ENCODE measurements at regions not wholly inside any gene's neighbourhood (a gene's known extent, or its start where the extent isn't known, plus 50 kb on each side); places are given as distances from the start of the nearest gene placed in this dataset.

DNA sequence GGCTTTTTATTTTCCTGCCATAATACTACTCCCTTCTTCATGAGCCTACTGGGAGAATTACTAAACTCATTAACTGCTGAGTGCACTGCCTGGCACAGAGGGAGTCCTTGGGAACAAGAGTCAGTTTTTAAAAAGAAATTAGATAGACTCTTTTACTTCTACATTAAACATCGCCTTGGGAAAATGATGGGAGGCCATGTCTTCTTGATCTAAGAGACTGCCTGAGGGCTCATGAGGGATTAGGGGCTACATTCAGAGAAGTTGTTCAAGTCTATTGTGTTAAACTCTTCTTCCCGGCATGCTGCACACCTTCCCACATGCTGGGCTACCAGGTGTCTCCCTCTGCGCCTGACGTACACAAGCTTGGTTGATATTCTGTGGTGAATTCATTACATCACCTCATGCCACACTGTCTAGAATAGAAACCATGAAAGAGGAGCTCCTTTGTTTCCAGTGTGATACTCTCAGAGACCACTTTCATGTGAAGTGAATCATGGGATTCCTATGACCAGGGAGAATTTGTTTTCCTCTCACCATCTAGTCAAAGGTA lies 1422.3 kb downstream of the AACS start:
- Histone ChIP-seq H3K4me3 (ENCODE audit: low read length) (no peak overlapping the region), H4K20me1 (ENCODE audit: insufficient read depth) (no peaks in the 10 kb centered on the region), H3K27me3 (ENCODE audit: insufficient read depth, low read depth, low read length) (no peaks in the 10 kb centered on the region), H3K79me2 (replicated peaks; ENCODE audit: insufficient read depth, low read length) (no peaks in the 10 kb centered on the region), H3K36me3 (ENCODE audit: insufficient read depth, low read length) (no peaks in the 10 kb centered on the region), H3K9me2 (ENCODE audit: insufficient read depth, low read length) (no peaks in the 10 kb centered on the region), H3K9me3 (ENCODE audit: low read length) (no peaks in the 10 kb centered on the region), H2AFZ (ENCODE audit: low read depth, low read length) (no peak overlapping the region), H3K4me2 (ENCODE audit: low read length) (no peak overlapping the region), H3K27ac (ENCODE audit: low read length) (no peak overlapping the region), H3F3A (ENCODE audit: insufficient read depth, low read length, poor library complexity, severe bottlenecking) (no peaks in the 10 kb centered on the region), H3K9ac (ENCODE audit: low read length) (no peak overlapping the region)
- TF ChIP-seq POLR2AphosphoS5 (IDR thresholded peaks at IDR 0.05) (no peak), EZH2 (IDR thresholded peaks at IDR 0.05; ENCODE audit: borderline replicate concordance, insufficient read depth, low read length, poor library complexity, severe bottlenecking) (no peak), SMC3 (conservative IDR thresholded peaks at IDR 0.05; ENCODE audit: poor library complexity) (no peak), EP300 (conservative IDR thresholded peaks at IDR 0.05; ENCODE audit: poor library complexity, severe bottlenecking) (no peak), MXI1 (conservative IDR thresholded peaks at IDR 0.05; ENCODE audit: poor library complexity, severe bottlenecking) (no peak), TAF1 (IDR thresholded peaks at IDR 0.05; ENCODE audit: low read depth) (no peak), RAD21 (conservative IDR thresholded peaks at IDR 0.05) (no peak)
- TF ChIP-seq, protein P1, sequence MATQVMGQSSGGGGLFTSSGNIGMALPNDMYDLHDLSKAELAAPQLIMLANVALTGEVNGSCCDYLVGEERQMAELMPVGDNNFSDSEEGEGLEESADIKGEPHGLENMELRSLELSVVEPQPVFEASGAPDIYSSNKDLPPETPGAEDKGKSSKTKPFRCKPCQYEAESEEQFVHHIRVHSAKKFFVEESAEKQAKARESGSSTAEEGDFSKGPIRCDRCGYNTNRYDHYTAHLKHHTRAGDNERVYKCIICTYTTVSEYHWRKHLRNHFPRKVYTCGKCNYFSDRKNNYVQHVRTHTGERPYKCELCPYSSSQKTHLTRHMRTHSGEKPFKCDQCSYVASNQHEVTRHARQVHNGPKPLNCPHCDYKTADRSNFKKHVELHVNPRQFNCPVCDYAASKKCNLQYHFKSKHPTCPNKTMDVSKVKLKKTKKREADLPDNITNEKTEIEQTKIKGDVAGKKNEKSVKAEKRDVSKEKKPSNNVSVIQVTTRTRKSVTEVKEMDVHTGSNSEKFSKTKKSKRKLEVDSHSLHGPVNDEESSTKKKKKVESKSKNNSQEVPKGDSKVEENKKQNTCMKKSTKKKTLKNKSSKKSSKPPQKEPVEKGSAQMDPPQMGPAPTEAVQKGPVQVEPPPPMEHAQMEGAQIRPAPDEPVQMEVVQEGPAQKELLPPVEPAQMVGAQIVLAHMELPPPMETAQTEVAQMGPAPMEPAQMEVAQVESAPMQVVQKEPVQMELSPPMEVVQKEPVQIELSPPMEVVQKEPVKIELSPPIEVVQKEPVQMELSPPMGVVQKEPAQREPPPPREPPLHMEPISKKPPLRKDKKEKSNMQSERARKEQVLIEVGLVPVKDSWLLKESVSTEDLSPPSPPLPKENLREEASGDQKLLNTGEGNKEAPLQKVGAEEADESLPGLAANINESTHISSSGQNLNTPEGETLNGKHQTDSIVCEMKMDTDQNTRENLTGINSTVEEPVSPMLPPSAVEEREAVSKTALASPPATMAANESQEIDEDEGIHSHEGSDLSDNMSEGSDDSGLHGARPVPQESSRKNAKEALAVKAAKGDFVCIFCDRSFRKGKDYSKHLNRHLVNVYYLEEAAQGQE (IDR thresholded peaks at IDR 0.05; ENCODE audit: borderline replicate concordance) = no peak
- TF ChIP-seq, protein P2, sequence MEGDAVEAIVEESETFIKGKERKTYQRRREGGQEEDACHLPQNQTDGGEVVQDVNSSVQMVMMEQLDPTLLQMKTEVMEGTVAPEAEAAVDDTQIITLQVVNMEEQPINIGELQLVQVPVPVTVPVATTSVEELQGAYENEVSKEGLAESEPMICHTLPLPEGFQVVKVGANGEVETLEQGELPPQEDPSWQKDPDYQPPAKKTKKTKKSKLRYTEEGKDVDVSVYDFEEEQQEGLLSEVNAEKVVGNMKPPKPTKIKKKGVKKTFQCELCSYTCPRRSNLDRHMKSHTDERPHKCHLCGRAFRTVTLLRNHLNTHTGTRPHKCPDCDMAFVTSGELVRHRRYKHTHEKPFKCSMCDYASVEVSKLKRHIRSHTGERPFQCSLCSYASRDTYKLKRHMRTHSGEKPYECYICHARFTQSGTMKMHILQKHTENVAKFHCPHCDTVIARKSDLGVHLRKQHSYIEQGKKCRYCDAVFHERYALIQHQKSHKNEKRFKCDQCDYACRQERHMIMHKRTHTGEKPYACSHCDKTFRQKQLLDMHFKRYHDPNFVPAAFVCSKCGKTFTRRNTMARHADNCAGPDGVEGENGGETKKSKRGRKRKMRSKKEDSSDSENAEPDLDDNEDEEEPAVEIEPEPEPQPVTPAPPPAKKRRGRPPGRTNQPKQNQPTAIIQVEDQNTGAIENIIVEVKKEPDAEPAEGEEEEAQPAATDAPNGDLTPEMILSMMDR (IDR thresholded peaks at IDR 0.05; ENCODE audit: poor library complexity, severe bottlenecking) = no peak

DNA sequence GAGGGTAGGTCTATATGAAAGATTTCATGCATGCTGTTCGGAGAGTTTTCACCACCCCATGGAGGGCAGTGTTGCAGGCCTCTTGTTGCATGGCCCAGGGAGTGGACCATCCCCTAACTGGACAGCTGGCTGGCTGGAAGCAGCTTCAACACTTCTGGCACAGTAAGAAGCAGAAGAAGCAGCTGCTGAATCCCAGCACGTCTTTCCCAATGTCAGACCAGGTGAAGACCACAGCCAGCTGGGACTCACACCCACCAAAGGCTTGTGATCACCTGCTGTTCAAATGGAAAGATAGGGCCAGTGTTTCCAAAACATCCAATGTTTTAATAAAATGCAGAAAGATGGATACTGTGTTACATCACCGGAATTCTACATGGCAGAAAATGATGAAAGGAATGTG lies 1423.6 kb downstream of the AACS start:
- H3K4me2 ChIP-seq (ENCODE audit: low read length) = no peak overlapping the region
- H3K4me3 ChIP-seq (ENCODE audit: low read length) = no peak overlapping the region
- no peak overlapping the region for H3K27ac ChIP-seq (ENCODE audit: low read length)
- no peak overlapping the region for H2AFZ ChIP-seq (ENCODE audit: low read depth, low read length)
- H4K20me1 ChIP-seq (ENCODE audit: insufficient read depth) = no peaks in the 10 kb centered on the region
- H3K36me3 ChIP-seq (ENCODE audit: insufficient read depth, low read length) = no peaks in the 10 kb centered on the region
- no peaks in the 10 kb centered on the region for H3K9me3 ChIP-seq (ENCODE audit: low read length)
- H3K9ac ChIP-seq (ENCODE audit: low read length) = no peak overlapping the region
- H3K79me2 ChIP-seq (replicated peaks; ENCODE audit: insufficient read depth, low read length) = no peaks in the 10 kb centered on the region
- no peaks in the 10 kb centered on the region for H3K9me2 ChIP-seq (ENCODE audit: insufficient read depth, low read length)
- H3F3A ChIP-seq (ENCODE audit: insufficient read depth, low read length, poor library complexity, severe bottlenecking) = no peaks in the 10 kb centered on the region
- no peaks in the 10 kb centered on the region for H3K27me3 ChIP-seq (ENCODE audit: insufficient read depth, low read depth, low read length)
- TF ChIP-seq TAF1 (IDR thresholded peaks at IDR 0.05; ENCODE audit: low read depth) = no peak
- TF ChIP-seq EZH2 (IDR thresholded peaks at IDR 0.05; ENCODE audit: borderline replicate concordance, insufficient read depth, low read length, poor library complexity, severe bottlenecking) = no peak
- TF ChIP-seq, protein P2 (IDR thresholded peaks at IDR 0.05; ENCODE audit: poor library complexity, severe bottlenecking) = no peak
- no peak for TF ChIP-seq POLR2AphosphoS5 (IDR thresholded peaks at IDR 0.05)
